Urinary bladder (tissue), 3 donors: ENCODE measurements at regions not wholly inside any gene's neighbourhood (a gene's known extent, or its start where the extent isn't known, plus 50 kb on each side); places are given as distances from the start of the nearest gene placed in this dataset.

Experiments
- DNase-seq: peaks from one replicate; pipeline ENCODE4 v3.0.0-alpha.2; 2015; ENCODE audit errors: extremely low spot score
- H3K27ac ChIP-seq: one replicate; pipeline ENCODE4 v1.5.1; 2013; ENCODE audit warnings: low read depth, mild to moderate bottlenecking, moderate library complexity
- H3K36me3 ChIP-seq: one replicate; pipeline ENCODE4 v1.6.1; 2013; ENCODE audit warnings: mild to moderate bottlenecking, moderate library complexity; ENCODE audit not compliant: insufficient read depth
- H3K4me1 ChIP-seq: one replicate; pipeline ENCODE4 v1.6.1; 2013; ENCODE audit warnings: mild to moderate bottlenecking, moderate library complexity; ENCODE audit not compliant: insufficient read depth
- H3K4me3 ChIP-seq: one replicate; pipeline ENCODE4 v1.5.1; 2013; ENCODE audit warnings: low read depth, low read length
- WGBS: extraction: QIAGEN DNeasy Blood & Tissue Kit; methylation state at CpG from one replicate; pipeline ENCODE4 v1.1.7; 2013; 5-methylcytosine and 5-hydroxymethylcytosine counted together
- donor health status: healthy with polysubstance abuse.
- donor health status: healthy.

- Histone ChIP-seq H3K4me1 (no peaks in the 10 kb centered on the region), H3K27ac (no peak overlapping the region), H3K36me3 (no peaks in the 10 kb centered on the region), H3K4me3 (no peak overlapping the region)
- no peak for DNase-seq
- 91% methylated on average over 2 of the region's 2 CpGs for WGBS
Observed at GRCh38 chr4:38211885-38212284, 251.7 kb downstream of the PTTG2 start.

GRCh38 chr4:38213083-38213805 is 253.0 kb downstream of the PTTG2 start:
- Histone ChIP-seq H3K4me3 (no peak overlapping the region), H3K27ac (no peak overlapping the region), H3K4me1 (no peaks in the 10 kb centered on the region), H3K36me3 (no peaks in the 10 kb centered on the region)
- 99% methylated on average over 2 of the region's 2 CpGs for WGBS
- no peak for DNase-seq

- Histone ChIP-seq H3K36me3 (no peaks in the 10 kb centered on the region), H3K4me3 (no peak overlapping the region), H3K4me1 (no peaks in the 10 kb centered on the region), H3K27ac (no peak overlapping the region)
- no peak for DNase-seq
- 89% methylated on average over 2 of the region's 2 CpGs for WGBS
Observed at GRCh38 chr4:38222892-38223291, 262.7 kb downstream of the PTTG2 start.

GRCh38 chr4:38223306-38223705 is 263.1 kb downstream of the PTTG2 start:
- Histone ChIP-seq H3K27ac (no peak overlapping the region), H3K4me3 (no peak overlapping the region), H3K4me1 (no peaks in the 10 kb centered on the region), H3K36me3 (no peaks in the 10 kb centered on the region)
- 0% methylated on average over 1 of the region's 1 CpG for WGBS
- DNase-seq = no peak

GRCh38 chr4:38223782-38224236 is 263.6 kb downstream of the PTTG2 start:
- H3K4me1 ChIP-seq = no peaks in the 10 kb centered on the region
- DNase-seq = no peak
- no peaks in the 10 kb centered on the region for H3K36me3 ChIP-seq
- WGBS = 59% methylated on average over 9 of the region's 9 CpGs
- no peak overlapping the region for H3K4me3 ChIP-seq
- H3K27ac ChIP-seq = peak overlapping the region; percentile 44

GRCh38 chr4:38224850-38225249 is 264.7 kb downstream of the PTTG2 start:
- Histone ChIP-seq H3K36me3 (no peaks in the 10 kb centered on the region), H3K4me3 (no peak overlapping the region), H3K27ac (no peak overlapping the region), H3K4me1 (no peaks in the 10 kb centered on the region)
- WGBS = 95% methylated on average over 3 of the region's 3 CpGs
- no peak for DNase-seq

- Histone ChIP-seq H3K4me3 (no peak overlapping the region), H3K27ac (no peak overlapping the region), H3K4me1 (no peaks in the 10 kb centered on the region), H3K36me3 (no peaks in the 10 kb centered on the region)
- no peak for DNase-seq
- WGBS = 85% methylated on average over 2 of the region's 2 CpGs
Observed at GRCh38 chr4:38226170-38226569, 266.0 kb downstream of the PTTG2 start.

GRCh38 chr4:38230121-38230801 is 270.1 kb downstream of the PTTG2 start:
- WGBS = 62% methylated on average over 10 of the region's 10 CpGs
- peak overlapping the region; percentile 76 for H3K27ac ChIP-seq
- no peaks in the 10 kb centered on the region for H3K36me3 ChIP-seq
- DNase-seq = no peak
- H3K4me1 ChIP-seq = no peaks in the 10 kb centered on the region
- H3K4me3 ChIP-seq = no peak overlapping the region

GRCh38 chr4:38230821-38231563 is 270.8 kb downstream of the PTTG2 start:
- Histone ChIP-seq H3K4me1 (no peaks in the 10 kb centered on the region), H3K4me3 (no peak overlapping the region), H3K27ac (peak overlapping the region; percentile 86), H3K36me3 (no peaks in the 10 kb centered on the region)
- DNase-seq = no peak
- 80% methylated on average over 7 of the region's 7 CpGs for WGBS

GRCh38 chr4:38231626-38232025 is 271.4 kb downstream of the PTTG2 start:
- 90% methylated on average over 4 of the region's 4 CpGs for WGBS

GRCh38 chr4:38232741-38233140 is 272.5 kb downstream of the PTTG2 start:
- Histone ChIP-seq H3K36me3 (no peaks in the 10 kb centered on the region), H3K27ac (no peak overlapping the region), H3K4me3 (no peak overlapping the region), H3K4me1 (no peaks in the 10 kb centered on the region)
- no peak for DNase-seq

More at GRCh38 chr4:38231626-38232025, 271.4 kb downstream of the PTTG2 start:
- Histone ChIP-seq H3K4me1 (no peaks in the 10 kb centered on the region), H3K36me3 (no peaks in the 10 kb centered on the region), H3K27ac (peak overlapping the region; percentile 12), H3K4me3 (no peak overlapping the region)
- no peak for DNase-seq

GRCh38 chr4:38233727-38234480 is 273.7 kb downstream of the PTTG2 start:
- 88% methylated on average over 6 of the region's 6 CpGs for whole genome bisulfite sequencing
- H3K27ac ChIP-seq = no peak overlapping the region
- no peak for DNase-seq
- H3K36me3 ChIP-seq = no peaks in the 10 kb centered on the region
- no peak overlapping the region for H3K4me3 ChIP-seq
- no peaks in the 10 kb centered on the region for H3K4me1 ChIP-seq

- no peak overlapping the region for H3K4me3 ChIP-seq
- WGBS = 52% methylated on average over 3 of the region's 3 CpGs
- DNase-seq = no peak
- no peaks in the 10 kb centered on the region for H3K4me1 ChIP-seq
- H3K27ac ChIP-seq = no peak overlapping the region
- no peaks in the 10 kb centered on the region for H3K36me3 ChIP-seq
Observed at GRCh38 chr4:38235354-38235753, 275.2 kb downstream of the PTTG2 start.
